ENCODE measurements at regions not wholly inside any gene's neighbourhood (a gene's known extent, or its start where the extent isn't known, plus 50 kb on each side); places are given as distances from the start of the nearest gene placed in this dataset.

- no peak for TF ChIP-seq POLR2A (IDR thresholded peaks at IDR 0.05)
- no peak for TF ChIP-seq CTCF (IDR thresholded peaks at IDR 0.05)
Observed at GRCh38 chr18:60649107-60649506, 276.5 kb upstream of the MC4R start.
